Kidney (tissue), 13 donors: ENCODE measurements at regions not wholly inside any gene's neighbourhood (a gene's known extent, or its start where the extent isn't known, plus 50 kb on each side); places are given as distances from the start of the nearest gene placed in this dataset.

Source experiments
- DNase-seq, 5 donors: peaks; one replicate each; pipeline ENCODE4 v3.0.0-alpha.2; 2013 to 2020
- FAIRE-seq: peaks from 2 replicates; lab custom pipeline; 2012; peaks lifted over from hg19 to GRCh38; lab: Jason Lieb, UNC
- H3K27ac ChIP-seq, 2 donors: one replicate each; pipeline ENCODE4 v1.7.0; 2013; ENCODE audit warnings: low read depth in 2 of 2, low read length in 2 of 2, inconsistent platforms in 1 of 2
- H3K27me3 ChIP-seq: one replicate; pipeline ENCODE4 v1.7.1; 2013; ENCODE audit warnings: low read length, inconsistent platforms; ENCODE audit not compliant: control insufficient read depth, insufficient read depth
- H3K36me3 ChIP-seq, 3 donors: one replicate each; pipeline versions ENCODE4 v1.7.0 to v1.7.1; 2013; ENCODE audit warnings: low read length in 3 of 3, control low read depth in 1 of 3, inconsistent platforms in 1 of 3; ENCODE audit not compliant: insufficient read depth in 3 of 3, control insufficient read depth in 2 of 3
- H3K4me1 ChIP-seq, 3 donors: one replicate each; pipeline versions ENCODE4 v1.7.0 to v1.7.1; 2013; ENCODE audit warnings: low read length in 3 of 3, inconsistent platforms in 1 of 3, low read depth in 1 of 3; ENCODE audit not compliant: control insufficient read depth in 2 of 3, insufficient read depth in 2 of 3
- H3K4me3 ChIP-seq, 3 donors: one replicate each; pipeline versions ENCODE4 v1.7.0 to v1.8.1; 2013; ENCODE audit warnings: low read length in 3 of 3, control low read depth in 1 of 3, inconsistent platforms in 1 of 3
- H3K9ac ChIP-seq, 3 donors: one replicate each; pipeline versions ENCODE4 v1.7.0 to v1.7.1; 2013; ENCODE audit warnings: low read length in 3 of 3, control low read depth in 1 of 3, inconsistent platforms in 1 of 3
- H3K9me3 ChIP-seq, 3 donors: one replicate each; pipeline versions ENCODE4 v1.7.0 to v1.7.1; 2013; ENCODE audit warnings: low read length in 3 of 3, control low read depth in 1 of 3, inconsistent platforms in 1 of 3; ENCODE audit not compliant: control insufficient read depth in 2 of 3, insufficient read depth in 1 of 3
- intact Hi-C: fragments of 100-400 bp; cut with DNase I; formaldehyde crosslinking; loops from one replicate; pipeline ENCODE4 v1.11.1; 2022
- TF ChIP-seq, protein P1 (sequence below): IDR thresholded peaks from 3 replicates; pipeline ENCODE4 v1.5.1; 2012; ENCODE audit warnings: mild to moderate bottlenecking, moderate library complexity, borderline replicate concordance; ENCODE audit not compliant: insufficient read depth; ENCODE audit errors: extremely low read depth
- donor health status: control.
- donor health status: control.
- donor health status: control.
- donor health status: control.
- donor health status: control.
- donor health status: DM: yes; HTN: yes; CAD: no.
- donor health status: Normal renal cell carcinoma (clear cell type).

DNA sequence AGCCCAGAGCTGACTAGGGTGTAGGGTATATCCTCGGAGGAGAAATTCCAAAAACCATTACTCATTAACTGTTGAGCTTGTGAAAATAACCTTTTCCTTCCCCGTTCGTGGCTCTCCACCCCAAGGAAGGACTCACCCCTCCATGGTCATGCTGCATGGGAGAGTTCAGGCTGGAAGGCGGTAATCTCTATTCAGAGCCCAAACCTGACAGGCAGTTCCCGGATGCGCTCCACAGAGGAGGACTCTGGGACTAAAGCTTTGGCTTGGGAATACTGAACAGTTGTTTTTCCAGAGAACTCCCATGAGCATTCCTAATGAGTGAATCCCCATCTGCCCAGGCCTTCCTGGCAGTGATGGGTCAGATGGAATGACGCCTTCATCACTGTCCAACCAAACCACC lies 125.4 kb downstream of the BCOR start:
- Histone ChIP-seq H3K27ac (no peak overlapping the region), H3K4me3 (no peak overlapping the region), H3K36me3 (no peaks in the 10 kb centered on the region), H3K27me3 (no peaks in the 10 kb centered on the region), H3K4me1 (peaks cover 0 to 6% (median 0%) of the 10 kb centered on the region in 3 donors), H3K9me3 (no peaks in the 10 kb centered on the region), H3K9ac (no peak overlapping the region)
- FAIRE-seq: no peak
- intact Hi-C loops: no loop called here
- no peak for DNase-seq
- TF ChIP-seq, protein P1, sequence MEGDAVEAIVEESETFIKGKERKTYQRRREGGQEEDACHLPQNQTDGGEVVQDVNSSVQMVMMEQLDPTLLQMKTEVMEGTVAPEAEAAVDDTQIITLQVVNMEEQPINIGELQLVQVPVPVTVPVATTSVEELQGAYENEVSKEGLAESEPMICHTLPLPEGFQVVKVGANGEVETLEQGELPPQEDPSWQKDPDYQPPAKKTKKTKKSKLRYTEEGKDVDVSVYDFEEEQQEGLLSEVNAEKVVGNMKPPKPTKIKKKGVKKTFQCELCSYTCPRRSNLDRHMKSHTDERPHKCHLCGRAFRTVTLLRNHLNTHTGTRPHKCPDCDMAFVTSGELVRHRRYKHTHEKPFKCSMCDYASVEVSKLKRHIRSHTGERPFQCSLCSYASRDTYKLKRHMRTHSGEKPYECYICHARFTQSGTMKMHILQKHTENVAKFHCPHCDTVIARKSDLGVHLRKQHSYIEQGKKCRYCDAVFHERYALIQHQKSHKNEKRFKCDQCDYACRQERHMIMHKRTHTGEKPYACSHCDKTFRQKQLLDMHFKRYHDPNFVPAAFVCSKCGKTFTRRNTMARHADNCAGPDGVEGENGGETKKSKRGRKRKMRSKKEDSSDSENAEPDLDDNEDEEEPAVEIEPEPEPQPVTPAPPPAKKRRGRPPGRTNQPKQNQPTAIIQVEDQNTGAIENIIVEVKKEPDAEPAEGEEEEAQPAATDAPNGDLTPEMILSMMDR: no peak

DNA sequence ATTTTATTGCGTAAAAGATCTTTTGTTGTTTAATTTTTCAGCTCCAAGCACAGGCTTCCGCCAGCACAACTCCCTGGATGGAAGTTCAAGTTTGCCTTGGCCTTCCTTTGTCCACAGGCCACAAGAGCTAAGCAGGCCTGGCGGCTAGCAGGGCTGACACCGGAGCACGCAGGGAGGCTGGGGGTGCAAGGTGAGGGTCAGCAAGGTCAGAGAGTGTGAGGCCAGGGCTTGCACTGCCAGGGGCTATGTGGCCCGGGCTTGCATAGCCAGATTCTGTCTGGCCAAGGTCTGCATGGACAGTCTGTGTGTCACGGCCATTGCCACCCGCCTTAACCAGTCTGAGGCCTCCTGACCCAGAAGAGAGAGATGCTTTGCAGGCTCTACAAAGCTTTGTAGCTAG lies 123.9 kb downstream of the BCOR start:
- H3K9me3 ChIP-seq: no peaks in the 10 kb centered on the region
- H3K36me3 ChIP-seq: no peaks in the 10 kb centered on the region
- TF ChIP-seq, protein P1: no peak
- no peak overlapping the region for H3K4me3 ChIP-seq
- intact Hi-C loops: no loop called here
- FAIRE-seq: no peak
- no peak overlapping the region for H3K9ac ChIP-seq
- H3K27me3 ChIP-seq: no peaks in the 10 kb centered on the region
- DNase-seq: no peak
- peaks cover 0 to 6% (median 0%) of the 10 kb centered on the region in 3 donors for H3K4me1 ChIP-seq
- no peak overlapping the region for H3K27ac ChIP-seq

- Histone ChIP-seq H3K36me3 (no peaks in the 10 kb centered on the region), H3K9ac (no peak overlapping the region), H3K4me3 (no peak overlapping the region), H3K27me3 (no peaks in the 10 kb centered on the region), H3K9me3 (no peaks in the 10 kb centered on the region), H3K4me1 (peaks cover 0 to 6% (median 0%) of the 10 kb centered on the region in 3 donors), H3K27ac (no peak overlapping the region)
- DNase-seq (peak in 1 of 5 donors; percentile 22), FAIRE-seq (no peak)
- intact Hi-C loops: no loop called here
- TF ChIP-seq, protein P1: no peak
Observed at GRCh38 chrX:39974270-39974669, 123.5 kb downstream of the BCOR start.
